ENCODE measurements at regions not wholly inside any gene's neighbourhood (a gene's known extent, or its start where the extent isn't known, plus 50 kb on each side); places are given as distances from the start of the nearest gene placed in this dataset.

GRCh38 chr9:31870276-31870675, 514.2 kb upstream of the ACO1 start:
- no peaks in the 10 kb centered on the region for H3K36me3 ChIP-seq

DNA sequence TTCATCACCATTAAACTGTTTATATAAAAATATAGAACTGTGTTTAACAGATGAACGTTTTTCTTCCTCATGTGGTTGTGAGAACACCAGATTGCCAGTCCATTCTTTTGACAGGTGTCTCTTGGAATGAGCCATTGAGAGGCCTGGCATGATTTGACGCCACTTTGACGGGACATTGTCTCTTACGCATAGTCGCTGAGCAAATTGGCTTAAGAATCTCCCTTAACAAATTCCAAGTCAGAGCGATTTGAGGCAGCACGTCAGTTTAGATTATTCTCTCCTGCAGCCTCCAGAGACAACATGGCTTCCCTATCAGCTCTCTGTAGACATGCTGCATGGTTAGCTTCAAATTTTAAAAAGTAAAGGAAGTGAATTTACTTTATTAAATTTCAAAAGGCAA, 510.7 kb upstream of the ACO1 start:
- no peak for TF ChIP-seq CTCF (IDR thresholded peaks at IDR 0.05; ENCODE audit: borderline replicate concordance)

More at GRCh38 chr9:31870276-31870675, 514.2 kb upstream of the ACO1 start:
- H3K27ac ChIP-seq (replicated peaks) = no peak overlapping the region
- DNase-seq = no peak
- TF ChIP-seq CTCF (IDR thresholded peaks at IDR 0.05; ENCODE audit: borderline replicate concordance) = no peak
- H3K9me3 ChIP-seq (replicated peaks) = peaks cover 33% of the 10 kb centered on the region
- intact Hi-C loops (cut with micrococcal nuclease) = no loop called here
- H3K4me3 ChIP-seq = no peak overlapping the region
- no peaks in the 10 kb centered on the region for H3K27me3 ChIP-seq (ENCODE audit: low read depth)
- H3K4me1 ChIP-seq = no peaks in the 10 kb centered on the region

GRCh38 chr9:31894008-31894407, 490.4 kb upstream of the ACO1 start:
- Histone ChIP-seq H3K4me1 (no peaks in the 10 kb centered on the region), H3K9me3 (replicated peaks) (peaks cover 13% of the 10 kb centered on the region), H3K4me3 (no peak overlapping the region), H3K27me3 (ENCODE audit: low read depth) (no peaks in the 10 kb centered on the region), H3K36me3 (no peaks in the 10 kb centered on the region), H3K27ac (replicated peaks) (no peak overlapping the region)
- intact Hi-C loops (cut with micrococcal nuclease) = no loop called here
- DNase-seq = no peak
- TF ChIP-seq CTCF (IDR thresholded peaks at IDR 0.05; ENCODE audit: borderline replicate concordance) = no peak

More for the DNA sequence above, 510.7 kb upstream of the ACO1 start:
- Histone ChIP-seq H3K9me3 (replicated peaks) (peaks cover 11% of the 10 kb centered on the region), H3K4me1 (no peaks in the 10 kb centered on the region), H3K27me3 (ENCODE audit: low read depth) (no peaks in the 10 kb centered on the region), H3K4me3 (no peak overlapping the region), H3K27ac (replicated peaks) (no peak overlapping the region), H3K36me3 (no peaks in the 10 kb centered on the region)
- intact Hi-C loops (cut with micrococcal nuclease) = no loop called here
- DNase-seq = no peak

DNA sequence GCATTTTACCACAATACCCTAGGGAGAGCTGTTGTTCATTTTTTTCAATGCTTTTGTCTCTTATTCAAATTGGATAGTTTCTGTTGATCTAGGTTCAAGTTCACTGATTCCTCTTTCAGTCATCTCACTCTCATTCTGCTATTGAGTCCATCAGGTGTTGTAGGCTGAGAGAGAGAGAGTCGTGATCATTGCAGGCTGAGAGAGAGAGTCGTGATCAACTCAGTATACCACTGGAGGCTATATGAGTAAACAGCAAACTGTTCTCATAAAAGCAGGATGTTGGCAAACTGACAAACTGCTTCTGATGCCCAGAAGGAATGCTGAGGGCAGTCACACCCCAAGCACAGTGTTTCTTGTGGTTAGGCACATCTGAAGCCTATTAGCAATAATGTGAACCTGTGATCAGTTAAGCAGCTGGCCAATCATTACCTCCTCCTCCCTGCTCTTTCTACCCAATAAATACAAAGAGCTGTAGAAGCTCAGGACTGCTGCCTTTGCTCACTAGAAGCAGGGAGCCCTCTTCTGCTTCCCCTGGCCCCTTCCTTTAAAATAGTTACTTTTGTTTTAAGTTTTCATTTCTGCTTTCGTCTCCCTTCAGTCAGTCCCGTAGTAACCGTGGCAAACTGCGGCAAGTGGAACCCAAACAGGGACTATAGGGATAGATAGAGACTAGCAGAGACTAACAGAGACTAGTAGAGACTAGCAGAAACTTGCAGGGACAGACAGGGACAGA, 476.1 kb upstream of the ACO1 start:
- Histone ChIP-seq H3K27me3 (ENCODE audit: low read depth) (no peaks in the 10 kb centered on the region), H3K36me3 (no peaks in the 10 kb centered on the region), H3K4me1 (no peaks in the 10 kb centered on the region), H3K9me3 (replicated peaks) (no peaks in the 10 kb centered on the region), H3K4me3 (no peak overlapping the region), H3K27ac (replicated peaks) (no peak overlapping the region)
- intact Hi-C loops (cut with micrococcal nuclease) = no loop called here
- no peak for DNase-seq
- TF ChIP-seq CTCF (IDR thresholded peaks at IDR 0.05; ENCODE audit: borderline replicate concordance) = no peak

DNA sequence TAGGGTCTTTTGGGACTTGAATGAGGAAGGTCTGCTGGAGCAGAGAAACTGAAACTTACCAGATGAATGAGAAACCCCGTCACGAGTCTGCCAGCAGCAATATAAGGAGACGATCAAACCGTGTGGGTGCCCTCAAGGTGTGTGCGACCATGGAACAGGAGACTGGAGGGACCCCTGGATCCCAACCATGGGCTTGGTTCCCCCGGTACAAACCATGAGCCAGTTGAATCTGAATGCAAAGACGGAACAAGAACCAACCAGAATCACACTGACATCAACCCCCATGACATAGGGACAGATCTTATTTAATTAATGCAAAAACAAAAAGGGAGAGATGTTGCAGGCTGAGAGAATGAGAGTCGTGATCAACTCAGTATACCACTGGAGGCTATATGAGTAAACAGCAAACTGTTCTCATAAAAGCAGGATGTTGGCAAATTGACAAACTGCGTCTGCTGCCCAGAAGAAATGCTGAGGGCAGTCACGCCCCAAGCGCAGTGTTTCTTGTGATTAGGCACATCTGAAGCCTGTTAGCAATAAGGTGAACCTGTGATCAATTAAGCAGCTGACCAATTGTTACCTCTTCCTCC, 475.5 kb upstream of the ACO1 start:
- no peaks in the 10 kb centered on the region for H3K9me3 ChIP-seq (replicated peaks)
- no peaks in the 10 kb centered on the region for H3K27me3 ChIP-seq (ENCODE audit: low read depth)
- no peaks in the 10 kb centered on the region for H3K36me3 ChIP-seq
- no peaks in the 10 kb centered on the region for H3K4me1 ChIP-seq
- intact Hi-C loops (cut with micrococcal nuclease) = no loop called here
- no peak overlapping the region for H3K27ac ChIP-seq (replicated peaks)
- no peak overlapping the region for H3K4me3 ChIP-seq
- no peak for TF ChIP-seq CTCF (IDR thresholded peaks at IDR 0.05; ENCODE audit: borderline replicate concordance)
- no peak for DNase-seq

Measured in left ventricle myocardium inferior (tissue), 1 donor.